ENCODE measurements at regions not wholly inside any gene's neighbourhood (a gene's known extent, or its start where the extent isn't known, plus 50 kb on each side); places are given as distances from the start of the nearest gene placed in this dataset.

DNA sequence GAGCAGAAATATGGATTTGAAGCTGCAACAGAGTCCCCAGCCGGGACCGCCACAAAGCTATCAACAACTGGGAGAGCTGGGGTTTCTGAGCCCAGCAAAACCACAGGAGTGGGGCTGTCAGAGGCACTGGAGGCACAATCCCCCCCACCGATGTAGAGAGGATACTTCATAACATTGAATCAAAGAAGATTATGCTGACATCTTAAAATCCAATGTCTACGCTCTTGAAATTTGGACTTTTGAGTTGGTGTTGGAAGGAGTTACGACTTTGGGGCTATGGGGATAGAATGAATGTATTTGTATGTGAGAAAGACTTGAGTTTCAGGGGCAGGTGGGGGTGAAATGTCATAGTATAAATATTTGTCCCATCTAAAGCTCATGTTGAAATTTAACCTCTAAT is 1121.6 kb upstream of the CDH8 start:
- TF ChIP-seq SIN3A (IDR thresholded peaks at IDR 0.05; ENCODE audit: borderline replicate concordance, insufficient read depth, low read length) (no peak), POLR2AphosphoS5 (IDR thresholded peaks at IDR 0.05; ENCODE audit: low read depth, low read length) (no peak), FOXP2 (optimal IDR thresholded peaks at IDR 0.05; ENCODE audit: borderline replicate concordance, extremely low read depth, extremely low read length, insufficient read depth) (no peak), TAF1 (IDR thresholded peaks at IDR 0.05; ENCODE audit: borderline replicate concordance, insufficient read depth, low read length) (no peak)
- TF ChIP-seq, protein P1, sequence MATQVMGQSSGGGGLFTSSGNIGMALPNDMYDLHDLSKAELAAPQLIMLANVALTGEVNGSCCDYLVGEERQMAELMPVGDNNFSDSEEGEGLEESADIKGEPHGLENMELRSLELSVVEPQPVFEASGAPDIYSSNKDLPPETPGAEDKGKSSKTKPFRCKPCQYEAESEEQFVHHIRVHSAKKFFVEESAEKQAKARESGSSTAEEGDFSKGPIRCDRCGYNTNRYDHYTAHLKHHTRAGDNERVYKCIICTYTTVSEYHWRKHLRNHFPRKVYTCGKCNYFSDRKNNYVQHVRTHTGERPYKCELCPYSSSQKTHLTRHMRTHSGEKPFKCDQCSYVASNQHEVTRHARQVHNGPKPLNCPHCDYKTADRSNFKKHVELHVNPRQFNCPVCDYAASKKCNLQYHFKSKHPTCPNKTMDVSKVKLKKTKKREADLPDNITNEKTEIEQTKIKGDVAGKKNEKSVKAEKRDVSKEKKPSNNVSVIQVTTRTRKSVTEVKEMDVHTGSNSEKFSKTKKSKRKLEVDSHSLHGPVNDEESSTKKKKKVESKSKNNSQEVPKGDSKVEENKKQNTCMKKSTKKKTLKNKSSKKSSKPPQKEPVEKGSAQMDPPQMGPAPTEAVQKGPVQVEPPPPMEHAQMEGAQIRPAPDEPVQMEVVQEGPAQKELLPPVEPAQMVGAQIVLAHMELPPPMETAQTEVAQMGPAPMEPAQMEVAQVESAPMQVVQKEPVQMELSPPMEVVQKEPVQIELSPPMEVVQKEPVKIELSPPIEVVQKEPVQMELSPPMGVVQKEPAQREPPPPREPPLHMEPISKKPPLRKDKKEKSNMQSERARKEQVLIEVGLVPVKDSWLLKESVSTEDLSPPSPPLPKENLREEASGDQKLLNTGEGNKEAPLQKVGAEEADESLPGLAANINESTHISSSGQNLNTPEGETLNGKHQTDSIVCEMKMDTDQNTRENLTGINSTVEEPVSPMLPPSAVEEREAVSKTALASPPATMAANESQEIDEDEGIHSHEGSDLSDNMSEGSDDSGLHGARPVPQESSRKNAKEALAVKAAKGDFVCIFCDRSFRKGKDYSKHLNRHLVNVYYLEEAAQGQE (IDR thresholded peaks at IDR 0.05; ENCODE audit: insufficient read depth in 1 of 2, low read depth in 2 of 2, low read length in 2 of 2) = no peak

DNA sequence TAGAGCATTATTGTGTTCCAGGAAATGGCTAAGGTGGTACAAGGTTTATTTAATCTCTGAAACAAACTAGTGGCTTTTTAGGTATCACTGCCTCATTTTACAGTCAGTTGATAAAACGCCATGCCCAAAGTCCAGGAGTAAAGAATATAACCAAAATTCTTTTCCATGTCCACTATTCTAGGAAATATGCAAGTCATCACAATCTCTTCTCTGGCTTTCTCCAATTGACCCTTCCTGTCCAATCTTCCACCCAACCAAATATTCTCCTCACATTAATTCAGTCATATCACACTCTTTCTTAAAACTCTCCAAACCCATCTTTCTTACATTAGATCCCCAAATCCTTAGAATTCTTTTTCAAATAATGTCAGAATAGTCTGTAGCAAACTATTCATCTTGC is 1110.0 kb upstream of the CDH8 start:
- TF ChIP-seq TAF1 (IDR thresholded peaks at IDR 0.05; ENCODE audit: borderline replicate concordance, insufficient read depth, low read length) (no peak), SIN3A (IDR thresholded peaks at IDR 0.05; ENCODE audit: borderline replicate concordance, insufficient read depth, low read length) (no peak), POLR2AphosphoS5 (IDR thresholded peaks at IDR 0.05; ENCODE audit: low read depth, low read length) (no peak)

DNA sequence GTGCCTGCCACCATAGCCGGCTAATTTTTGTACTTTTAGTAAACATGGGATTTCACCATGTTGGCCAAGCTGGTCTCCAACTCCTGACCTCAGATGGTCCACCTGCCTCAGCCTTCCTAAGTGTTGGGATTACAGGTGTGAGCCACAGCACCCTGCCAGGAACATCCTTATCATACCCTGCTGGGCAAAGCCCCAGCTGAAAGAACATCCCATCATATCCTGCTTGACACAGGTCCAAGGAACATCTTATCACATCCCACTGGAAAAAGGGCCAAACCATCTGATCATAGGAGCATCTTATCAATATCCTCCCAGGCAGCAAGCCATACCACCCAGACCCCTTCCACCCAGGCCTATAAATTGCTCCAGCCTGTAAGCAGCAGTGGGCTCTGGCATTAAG is 1109.2 kb upstream of the CDH8 start:
- TF ChIP-seq FOXP2 (optimal IDR thresholded peaks at IDR 0.05; ENCODE audit: borderline replicate concordance, extremely low read depth, extremely low read length, insufficient read depth) = no peak
- TF ChIP-seq POLR2AphosphoS5 (IDR thresholded peaks at IDR 0.05; ENCODE audit: low read depth, low read length) = no peak
- TF ChIP-seq SIN3A (IDR thresholded peaks at IDR 0.05; ENCODE audit: borderline replicate concordance, insufficient read depth, low read length) = no peak
- TF ChIP-seq, protein P1 (IDR thresholded peaks at IDR 0.05; ENCODE audit: insufficient read depth in 1 of 2, low read depth in 2 of 2, low read length in 2 of 2) = no peak
- TF ChIP-seq TAF1 (IDR thresholded peaks at IDR 0.05; ENCODE audit: borderline replicate concordance, insufficient read depth, low read length) = no peak

DNA sequence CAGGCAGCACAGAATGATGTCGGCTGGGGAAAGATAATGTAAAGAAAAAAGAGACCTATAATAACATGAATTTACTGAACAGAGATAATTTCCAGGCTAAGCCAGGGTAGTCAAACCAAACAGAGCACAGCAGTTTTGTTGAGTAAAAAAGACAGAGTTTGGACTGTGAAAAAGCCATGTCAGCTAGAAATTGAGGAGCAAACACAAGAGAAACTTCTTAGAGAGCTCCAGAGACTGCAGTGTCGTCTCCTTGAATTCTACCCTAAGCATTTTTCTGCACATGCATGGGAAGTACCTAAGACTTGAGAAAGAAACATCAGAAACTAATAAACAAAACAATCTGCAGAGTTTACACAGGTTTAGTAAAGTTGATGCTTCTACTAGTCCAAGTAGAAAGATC is 1098.8 kb upstream of the CDH8 start:
- TF ChIP-seq TAF1 (IDR thresholded peaks at IDR 0.05; ENCODE audit: borderline replicate concordance, insufficient read depth, low read length) (no peak), FOXP2 (optimal IDR thresholded peaks at IDR 0.05; ENCODE audit: borderline replicate concordance, extremely low read depth, extremely low read length, insufficient read depth) (no peak), POLR2AphosphoS5 (IDR thresholded peaks at IDR 0.05; ENCODE audit: low read depth, low read length) (no peak), SIN3A (IDR thresholded peaks at IDR 0.05; ENCODE audit: borderline replicate concordance, insufficient read depth, low read length) (no peak)
- TF ChIP-seq, protein P1 (IDR thresholded peaks at IDR 0.05; ENCODE audit: insufficient read depth in 1 of 2, low read depth in 2 of 2, low read length in 2 of 2) = no peak

DNA sequence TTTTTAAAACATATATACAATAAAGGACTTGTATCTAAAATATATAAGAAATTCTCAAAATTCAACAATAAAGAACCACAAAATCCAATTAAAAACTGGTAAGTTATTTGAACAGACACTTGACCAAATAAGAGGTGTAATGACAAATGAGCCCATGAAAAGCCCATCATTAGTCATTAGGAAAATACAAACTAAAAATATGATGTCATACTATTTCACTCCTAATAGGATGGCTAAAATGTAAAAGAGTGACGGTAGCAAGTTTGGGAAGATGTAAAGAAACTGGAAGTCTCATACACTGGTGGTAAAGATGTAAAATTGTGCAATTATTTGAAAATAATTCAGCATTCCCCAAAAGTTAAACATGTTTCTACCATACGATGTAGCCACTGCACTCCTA is 1095.3 kb upstream of the CDH8 start:
- TF ChIP-seq TAF1 (IDR thresholded peaks at IDR 0.05; ENCODE audit: borderline replicate concordance, insufficient read depth, low read length) = no peak
- TF ChIP-seq, protein P1 (IDR thresholded peaks at IDR 0.05; ENCODE audit: insufficient read depth in 1 of 2, low read depth in 2 of 2, low read length in 2 of 2) = no peak
- TF ChIP-seq POLR2AphosphoS5 (IDR thresholded peaks at IDR 0.05; ENCODE audit: low read depth, low read length) = no peak
- no peak for TF ChIP-seq FOXP2 (optimal IDR thresholded peaks at IDR 0.05; ENCODE audit: borderline replicate concordance, extremely low read depth, extremely low read length, insufficient read depth)

Measured in PFSK-1 (cell line).